ENCODE measurements at regions not wholly inside any gene's neighbourhood (a gene's known extent, or its start where the extent isn't known, plus 50 kb on each side); places are given as distances from the start of the nearest gene placed in this dataset.

- TF ChIP-seq YY1 (IDR thresholded peaks at IDR 0.05; ENCODE audit: low read depth): no peak
- TF ChIP-seq USF1 (IDR thresholded peaks at IDR 0.05): no peak
- no peak for TF ChIP-seq EP300 (IDR thresholded peaks at IDR 0.05; ENCODE audit: borderline replicate concordance)
- peak; percentile 50 for TF ChIP-seq RAD21 (IDR thresholded peaks at IDR 0.05; ENCODE audit: low read depth)
- no peak for TF ChIP-seq REST (IDR thresholded peaks at IDR 0.05; ENCODE audit: low read depth)
- TF ChIP-seq TCF12 (IDR thresholded peaks at IDR 0.05; ENCODE audit: low read depth): no peak
- TF ChIP-seq EGR1 (IDR thresholded peaks at IDR 0.05): no peak
These were observed 56.6 kb upstream of the POMGNT2 start for GRCh38 chr3:43162230-43163084.

All from Ishikawa (cell line).